OCI-LY1 (cell line): ENCODE measurements at regions not wholly inside any gene's neighbourhood (a gene's known extent, or its start where the extent isn't known, plus 50 kb on each side); places are given as distances from the start of the nearest gene placed in this dataset.

Experiments used
- CTCF ChIP-seq: fragments of 200-600 bp; sonication (generic), shearing (Covaris generic); IDR thresholded peaks from 2 replicates; pipeline ENCODE4 v1.5.1; 2017; ENCODE audit warnings: mild to moderate bottlenecking, antibody characterized with exemption, low read length, moderate library complexity, mixed read lengths
- EZH2 ChIP-seq: fragments of 200-600 bp; sonication (generic), shearing (Covaris generic); IDR thresholded peaks from 2 replicates; pipeline ENCODE4 v1.8.0; 2017; ENCODE audit warnings: borderline replicate concordance, mixed run types, mild to moderate bottlenecking, antibody characterized with exemption, low read length, moderate library complexity, mixed read lengths

GRCh38 chr4:28259951-28260350, 1399.3 kb downstream of the STIM2 start:
- TF ChIP-seq CTCF (no peak), EZH2 (no peak)
